8988T (cell line): ENCODE measurements at regions not wholly inside any gene's neighbourhood (a gene's known extent, or its start where the extent isn't known, plus 50 kb on each side); places are given as distances from the start of the nearest gene placed in this dataset.
"Not testable (repeated sequence)": the region's sequence is repeated elsewhere in the genome, so short reads cannot be mapped to it uniquely, and the experiment has no call there.

Source experiments
- DNase-seq: peaks from one replicate; pipeline ENCODE4 v3.0.0; 2011

- no peak for DNase-seq
Measured at GRCh38 chr16:5925850-5926249, 828.3 kb upstream of the EEF2KMT start.

DNA sequence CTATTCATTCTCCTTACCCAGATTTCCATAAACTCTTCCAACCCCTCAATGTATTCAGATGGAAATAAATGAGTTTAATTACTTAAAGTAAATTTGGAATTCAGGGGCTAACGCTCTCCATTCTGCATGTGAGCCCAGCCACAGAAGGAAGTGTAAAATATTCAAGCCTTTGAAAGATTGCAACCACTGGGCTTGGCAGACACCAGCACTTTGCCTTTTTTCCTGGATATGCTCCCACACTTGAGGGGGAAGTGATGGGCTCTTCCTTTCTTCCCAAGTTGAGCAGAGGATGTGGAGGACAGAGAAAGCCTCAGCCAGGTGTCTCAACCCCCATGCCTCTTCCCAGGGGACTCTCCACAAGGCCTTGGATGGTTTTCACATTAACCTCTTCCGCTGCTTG lies 825.1 kb upstream of the EEF2KMT start:
- no peak for DNase-seq

DNA sequence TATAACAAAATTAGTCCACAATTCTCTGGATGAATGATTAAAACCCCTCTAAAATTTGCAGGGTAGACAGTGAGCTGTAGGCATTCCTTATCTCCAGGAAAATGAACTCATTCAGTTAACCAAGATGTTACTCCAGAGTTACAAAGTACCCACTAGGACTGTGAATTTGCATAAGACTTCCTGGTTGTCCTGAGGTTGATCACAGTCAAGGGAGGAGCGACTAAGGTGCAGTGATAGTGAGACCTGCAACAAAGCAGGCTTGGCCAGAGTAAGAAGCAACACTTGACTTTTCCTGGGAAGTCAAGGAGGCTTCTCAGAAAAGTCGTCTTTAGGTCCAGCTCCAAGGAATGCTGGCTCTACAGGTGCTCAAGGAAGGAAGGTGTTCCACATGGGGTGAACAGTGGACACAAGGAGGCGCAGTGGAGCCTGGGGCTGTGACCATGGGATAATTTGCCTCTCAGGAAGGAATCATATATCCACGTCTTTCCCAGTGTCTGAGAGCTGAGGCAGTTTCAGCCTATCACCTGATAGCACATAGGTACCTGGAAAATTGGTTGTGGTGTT lies 821.1 kb upstream of the EEF2KMT start:
- DNase-seq = no peak

- DNase-seq = no peak
Measured at GRCh38 chr16:5917436-5918195, 820.0 kb upstream of the EEF2KMT start.

- no peak for DNase-seq
Measured at GRCh38 chr16:5916711-5917191, 819.2 kb upstream of the EEF2KMT start.

DNA sequence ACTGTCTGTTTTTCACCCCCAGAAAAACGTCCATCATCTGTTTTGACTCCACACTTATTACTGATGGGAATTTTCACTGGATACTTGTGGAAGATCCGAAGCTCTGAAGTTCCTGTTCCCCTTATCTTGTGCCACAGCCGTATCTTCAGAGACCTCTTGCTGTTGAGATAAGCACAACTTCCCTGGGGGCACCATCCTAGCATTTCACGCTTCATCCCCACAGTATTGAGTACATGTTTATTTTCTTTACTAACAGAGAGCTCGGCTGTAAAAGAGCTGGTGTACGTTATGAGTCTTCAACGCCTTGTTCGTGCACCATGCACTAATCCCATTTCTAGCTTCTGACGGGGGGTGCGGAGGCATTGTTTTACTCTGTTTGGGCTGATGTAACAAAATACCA lies 813.6 kb upstream of the EEF2KMT start:
- DNase-seq = no peak

DNA sequence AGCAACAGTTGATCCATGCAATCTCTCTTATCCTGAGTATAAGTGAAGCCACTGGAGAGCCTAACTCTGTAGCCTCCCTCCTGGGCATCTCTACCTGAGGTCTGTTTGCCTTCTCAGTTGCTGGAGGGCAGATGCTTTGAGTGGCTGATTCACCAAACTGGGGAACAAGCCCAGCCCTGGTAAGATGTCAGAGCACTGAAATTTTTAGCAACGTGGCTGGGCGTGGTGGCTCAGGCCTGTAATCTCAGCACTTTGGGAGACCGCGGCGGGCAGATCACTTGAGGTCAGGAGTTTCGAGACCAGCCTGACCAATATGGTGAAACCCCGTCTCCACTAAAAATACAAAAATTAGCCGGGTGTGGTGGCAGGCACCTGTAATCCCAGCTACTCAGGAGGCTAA lies 812.0 kb upstream of the EEF2KMT start:
- DNase-seq = not testable (repeated sequence)

DNA sequence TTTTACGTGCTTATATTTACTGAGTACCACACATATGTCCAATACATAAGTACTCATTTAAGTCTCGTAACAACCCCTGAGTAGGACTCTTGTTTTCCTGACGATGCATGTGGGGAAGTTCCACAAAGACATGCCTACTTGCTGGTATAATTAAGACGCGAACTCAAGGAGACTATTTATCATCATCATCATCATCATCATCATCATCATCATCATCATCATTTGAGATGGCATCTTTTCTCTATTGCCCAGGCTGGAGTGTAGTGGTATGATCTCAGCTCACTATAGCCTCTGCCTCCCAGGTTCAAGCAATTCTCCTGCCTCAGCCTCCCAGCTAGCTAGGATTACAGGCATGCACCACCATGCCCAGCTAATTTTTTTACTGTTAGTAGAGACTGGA lies 809.9 kb upstream of the EEF2KMT start:
- DNase-seq = no peak

GRCh38 chr16:5906351-5906750 lies 808.8 kb upstream of the EEF2KMT start:
- no peak for DNase-seq

DNA sequence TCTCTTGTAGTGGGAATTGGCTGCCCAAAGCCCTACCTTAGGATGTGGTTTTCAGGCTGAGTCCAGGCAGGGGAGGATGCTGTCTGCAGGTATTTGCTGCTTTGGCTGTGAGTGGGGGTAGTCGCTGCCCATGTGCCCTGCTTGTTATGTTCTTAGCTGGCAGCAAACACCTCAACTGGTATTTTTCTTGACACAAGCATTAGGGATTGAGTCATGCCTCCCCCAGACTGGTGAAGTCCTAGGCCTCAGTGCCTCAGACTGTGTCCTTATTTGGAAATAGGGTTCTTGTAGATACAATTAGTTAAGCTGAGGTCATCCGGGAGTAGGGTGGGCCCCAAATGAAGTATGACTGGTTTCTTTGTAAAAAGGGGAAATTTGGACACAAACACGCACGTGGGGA lies 808.3 kb upstream of the EEF2KMT start:
- no peak for DNase-seq

- DNase-seq = no peak
Measured at GRCh38 chr16:5903832-5904231, 806.2 kb upstream of the EEF2KMT start.

DNA sequence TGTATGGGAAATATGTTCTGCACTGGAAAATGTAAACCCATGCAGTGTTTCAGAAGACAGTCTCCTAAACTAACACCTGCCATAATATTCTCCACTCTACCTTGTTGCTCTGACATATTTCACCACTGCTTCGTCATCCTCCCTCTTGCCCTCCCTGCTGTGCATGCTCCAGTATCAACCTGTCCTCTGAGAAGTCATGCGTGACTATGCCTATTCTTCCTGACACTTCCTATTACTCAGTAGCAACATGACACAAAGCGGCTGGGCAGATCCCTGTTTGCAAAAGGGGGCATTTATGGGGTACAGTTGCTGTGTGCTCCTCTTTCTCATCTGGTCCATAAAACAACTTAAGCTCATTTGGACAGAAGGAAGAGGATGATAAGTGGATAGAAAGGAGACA lies 805.6 kb upstream of the EEF2KMT start:
- DNase-seq = no peak

DNA sequence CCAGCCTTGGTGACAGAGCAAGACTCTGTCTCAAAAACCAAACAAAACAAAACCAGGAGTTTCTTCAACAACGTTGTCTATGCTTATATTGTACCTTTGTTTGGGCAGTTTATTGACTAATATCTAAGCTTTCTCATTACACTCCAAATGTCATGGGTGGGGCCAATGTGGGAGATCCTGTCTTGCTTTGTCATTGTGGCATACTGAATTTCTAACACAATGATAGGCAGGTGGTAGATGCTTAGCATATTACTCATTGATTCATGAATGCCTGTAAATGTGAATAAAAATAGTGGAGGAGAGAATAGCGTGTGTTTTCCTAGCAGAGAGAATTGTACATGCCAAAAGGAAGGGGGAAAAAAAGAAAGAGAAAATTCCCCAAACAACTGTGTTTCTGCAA lies 802.5 kb upstream of the EEF2KMT start:
- no peak for DNase-seq

GRCh38 chr16:5895976-5896375 lies 798.4 kb upstream of the EEF2KMT start:
- DNase-seq = no peak

DNA sequence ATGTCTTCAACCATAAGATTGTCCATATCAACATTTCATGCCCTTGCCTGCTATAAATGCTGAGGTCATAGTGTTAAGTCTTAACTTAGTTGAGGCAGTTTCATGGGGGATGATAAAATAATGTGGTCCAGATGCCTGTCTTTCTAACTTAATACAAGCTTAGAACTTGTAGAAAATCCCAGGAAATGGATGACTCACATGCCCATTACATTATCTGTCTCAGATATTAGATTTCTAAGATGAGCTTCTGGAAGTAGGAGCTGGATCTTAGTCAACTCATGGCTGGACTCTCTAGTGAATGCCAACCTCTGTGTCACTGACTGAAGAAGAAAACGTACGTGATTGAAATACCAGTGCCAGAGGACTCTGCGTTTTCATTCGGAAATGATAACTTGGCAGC lies 797.5 kb upstream of the EEF2KMT start:
- no peak for DNase-seq

DNA sequence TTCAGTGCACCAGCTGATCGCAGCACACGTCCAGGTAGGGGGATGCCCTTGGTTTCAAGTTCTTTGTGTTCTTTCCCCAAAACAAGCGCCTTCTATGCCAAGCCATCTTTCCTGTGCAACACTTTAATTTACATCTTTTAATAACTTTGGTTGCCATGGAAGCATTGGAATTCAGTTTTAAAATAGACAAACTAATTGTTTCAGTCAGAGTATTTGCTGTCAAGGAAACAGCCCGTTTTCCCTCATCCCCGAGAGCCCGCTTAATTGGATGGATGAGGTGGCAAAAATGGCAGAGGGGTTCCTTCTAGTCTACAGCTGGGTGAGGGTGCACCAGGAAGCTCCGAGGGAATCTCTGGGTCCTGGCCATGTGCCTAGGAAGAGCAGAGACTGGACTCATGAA lies 793.7 kb upstream of the EEF2KMT start:
- DNase-seq = no peak

GRCh38 chr16:5885521-5885920 lies 787.9 kb upstream of the EEF2KMT start:
- DNase-seq = no peak

DNA sequence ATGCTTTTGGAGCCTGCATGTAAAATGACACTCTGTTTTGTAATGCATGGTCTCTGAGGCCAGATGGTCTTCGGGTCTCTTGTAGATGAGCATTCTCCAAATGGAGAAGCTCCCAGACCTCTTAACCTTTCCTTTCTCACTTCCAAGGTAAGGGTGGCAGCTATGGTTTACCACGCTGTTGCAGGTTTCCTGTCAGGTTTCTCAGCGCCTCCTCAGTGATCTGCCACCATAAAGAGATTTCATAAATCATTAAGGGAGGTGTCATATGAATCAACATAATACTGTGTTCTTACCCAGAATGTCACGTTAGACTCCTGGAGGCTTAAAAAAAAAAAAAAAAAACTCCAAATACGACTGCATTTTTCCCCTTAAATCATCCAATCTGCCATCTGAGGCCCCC lies 787.4 kb upstream of the EEF2KMT start:
- no peak for DNase-seq

DNA sequence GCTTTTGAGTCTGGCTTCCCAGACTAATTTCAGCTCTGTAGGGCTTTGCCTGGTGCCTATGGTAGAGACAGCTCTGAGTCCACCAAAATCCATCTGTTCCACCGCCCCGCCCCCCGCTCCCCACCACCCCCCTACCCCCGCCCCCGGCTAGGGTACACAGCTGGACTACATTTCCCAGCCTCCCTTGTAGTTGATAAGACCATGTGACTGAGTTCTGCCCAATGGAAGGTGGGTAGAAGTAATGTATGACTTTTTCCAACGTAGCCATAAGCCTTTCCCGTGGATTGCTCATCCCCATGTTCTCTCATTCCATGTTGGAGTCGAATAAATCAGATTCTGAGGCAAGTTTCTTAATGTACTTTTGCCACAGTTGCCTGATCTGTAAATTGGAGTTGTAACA lies 786.7 kb upstream of the EEF2KMT start:
- DNase-seq = no peak

GRCh38 chr16:5882087-5882640 lies 784.6 kb upstream of the EEF2KMT start:
- no peak for DNase-seq

- DNase-seq = no peak
Measured at GRCh38 chr16:5875416-5875815, 777.8 kb upstream of the EEF2KMT start.

DNA sequence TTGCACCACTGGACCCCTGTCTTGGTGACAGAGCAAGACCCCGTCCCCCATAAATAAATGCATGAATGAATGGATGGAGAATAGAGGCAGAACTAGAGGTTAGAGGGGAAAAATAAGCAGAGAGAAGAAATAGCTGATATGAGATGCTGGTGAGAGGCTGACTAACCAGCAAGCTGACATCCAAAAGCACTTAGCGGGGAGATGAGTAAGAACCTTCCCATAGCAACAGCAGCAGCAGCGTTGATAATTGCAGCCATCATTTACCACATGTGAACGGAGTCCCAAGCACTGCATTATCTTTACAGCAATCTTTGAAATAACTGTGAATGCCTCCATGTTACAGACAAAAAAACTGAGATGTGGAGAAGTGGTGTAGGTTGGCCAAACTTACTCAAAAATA lies 777.3 kb upstream of the EEF2KMT start:
- no peak for DNase-seq

- no peak for DNase-seq
Measured at GRCh38 chr16:5873221-5873620, 775.6 kb upstream of the EEF2KMT start.

DNA sequence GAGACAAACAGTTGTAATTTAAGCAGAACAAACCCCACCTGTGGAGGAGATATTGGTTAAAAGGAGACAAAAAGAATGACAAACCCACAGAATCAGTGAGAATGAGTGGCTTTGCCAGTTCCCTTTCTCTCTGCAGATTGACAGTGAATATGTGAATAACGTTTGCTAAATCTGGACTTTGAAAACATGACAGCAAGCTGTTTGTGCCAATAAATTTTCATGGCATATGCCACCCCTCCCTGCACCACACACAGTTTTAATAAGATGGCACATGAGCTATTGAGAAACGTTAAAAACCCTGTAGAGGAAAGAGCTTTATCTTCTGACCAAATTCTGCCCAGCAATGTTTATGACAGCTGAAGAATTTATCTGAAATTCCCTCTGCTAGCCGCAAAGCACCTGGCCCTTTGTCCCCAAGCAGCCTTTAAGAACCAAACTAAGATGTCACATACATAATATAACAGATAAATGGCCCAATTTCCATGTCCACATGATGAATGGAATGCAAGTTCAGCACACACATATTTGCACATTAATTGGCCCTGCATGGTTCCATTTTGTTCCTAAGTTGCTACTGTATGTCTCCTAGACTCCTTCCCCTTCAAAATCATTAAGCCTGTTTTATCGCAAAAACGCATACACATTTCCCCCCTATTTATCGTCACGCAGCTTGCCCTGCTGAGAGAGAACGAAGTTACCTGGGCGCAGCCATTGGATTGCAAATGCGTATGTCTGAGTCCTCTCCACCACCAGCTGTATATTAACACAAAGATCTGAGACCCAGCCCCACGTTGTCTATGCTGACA lies 773.5 kb upstream of the EEF2KMT start:
- no peak for DNase-seq
